Stimulated activated memory B cell treated with anti-CD40 and anti-IgM and Interleukin-4, amounts not matched to agents 10 μg/mL and 1 μg/mL and 100 μg/mL, for 72 hours (primary cell): ENCODE measurements at regions not wholly inside any gene's neighbourhood (a gene's known extent, or its start where the extent isn't known, plus 50 kb on each side); places are given as distances from the start of the nearest gene placed in this dataset.

Source experiments
- ATAC-seq: fragments of 150-1000 bp; cut with Tn5 transposase; 2 replicates; pipeline ENCODE4 v1.10.0; 2021
- H3K27ac Mint-ChIP-seq: one replicate; pipeline ENCODE4 v1.8.0; 2022; ENCODE audit warnings: mild to moderate bottlenecking, mixed read lengths
- H3K27me3 Mint-ChIP-seq: one replicate; pipeline ENCODE4 v1.8.0; 2022; ENCODE audit warnings: mixed read lengths
- H3K36me3 Mint-ChIP-seq: one replicate; pipeline ENCODE4 v1.8.0; 2022; ENCODE audit warnings: mixed read lengths
- H3K4me1 Mint-ChIP-seq: one replicate; pipeline ENCODE4 v1.8.0; 2022; ENCODE audit warnings: mixed read lengths
- H3K4me3 Mint-ChIP-seq: one replicate; pipeline ENCODE4 v1.8.0; 2022; ENCODE audit warnings: mild to moderate bottlenecking, moderate library complexity, mixed read lengths
- H3K9me3 Mint-ChIP-seq: one replicate; pipeline ENCODE4 v1.8.0; 2022; ENCODE audit warnings: mixed read lengths

DNA sequence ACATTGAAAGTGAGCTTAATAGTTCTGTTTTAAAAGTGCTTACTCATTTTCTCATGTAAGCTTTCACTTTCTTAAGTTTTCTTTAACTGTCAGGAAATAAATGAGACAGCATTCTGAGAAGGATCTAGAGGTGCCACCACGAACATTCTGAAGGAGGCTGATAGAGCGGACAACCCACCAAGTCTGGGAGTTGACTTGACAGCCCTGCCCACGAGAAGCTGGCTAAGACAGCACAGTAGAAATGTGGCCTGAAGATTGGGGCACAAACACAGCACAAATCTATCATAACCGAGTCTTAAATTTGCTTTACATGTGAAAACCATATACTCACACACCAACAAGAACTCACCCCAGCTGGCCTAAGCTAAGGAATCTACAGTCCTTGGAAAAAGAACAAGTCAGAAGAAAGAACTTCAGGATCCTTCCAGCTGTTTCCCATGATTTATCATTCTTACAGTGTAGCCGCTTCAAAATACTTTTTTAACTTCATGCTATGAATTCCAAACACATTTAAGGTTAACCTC, 144.2 kb upstream of the TNFAIP3 start:
- Mint-ChIP-seq H3K4me1 (peaks cover 5% of the 10 kb centered on the region), H3K27me3 (peaks cover 7% of the 10 kb centered on the region), H3K4me3 (peak overlapping the region; percentile 29)

DNA sequence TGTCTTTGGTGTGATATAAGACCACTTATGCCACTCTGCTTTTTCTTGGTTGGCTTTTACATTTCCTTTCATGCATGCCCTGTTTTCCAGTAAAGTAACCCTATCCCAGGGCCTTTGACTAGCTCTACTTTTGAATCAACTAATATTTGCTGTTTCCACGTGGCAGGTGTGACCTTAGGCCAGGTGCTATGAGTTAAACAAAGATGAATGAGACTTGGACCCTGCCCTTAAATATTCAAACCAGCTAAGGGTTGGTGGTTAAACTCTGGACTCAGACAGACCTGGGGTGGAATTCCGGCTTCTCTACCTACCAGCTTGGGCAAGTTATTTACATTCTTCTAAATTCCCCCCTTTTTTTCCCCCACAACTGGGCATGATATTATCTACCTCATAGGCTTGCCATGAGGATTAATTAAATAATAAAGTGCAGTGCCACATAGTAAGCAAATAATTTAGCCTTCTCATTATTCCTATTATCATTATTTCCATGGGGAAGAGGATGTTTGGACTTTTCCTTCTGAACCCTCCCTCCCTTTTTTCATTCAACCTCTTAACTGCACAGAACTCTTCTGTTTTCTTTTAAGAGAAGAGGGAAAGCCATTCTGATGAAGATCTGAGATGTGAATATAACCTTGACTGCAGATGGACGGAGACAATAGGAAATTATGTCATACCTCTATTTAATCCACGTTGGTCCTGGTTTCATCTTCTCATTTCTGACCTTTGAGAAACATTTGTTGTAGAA, 143.6 kb upstream of the TNFAIP3 start:
- no peaks in the 10 kb centered on the region for H3K36me3 Mint-ChIP-seq
- peaks cover 11% of the 10 kb centered on the region for H3K27me3 Mint-ChIP-seq
- no peak overlapping the region for H3K4me3 Mint-ChIP-seq
- no peaks in the 10 kb centered on the region for H3K9me3 Mint-ChIP-seq
- ATAC-seq, result no peak
- H3K27ac Mint-ChIP-seq, result no peak overlapping the region
- H3K4me1 Mint-ChIP-seq, result peaks cover 5% of the 10 kb centered on the region

More for the DNA sequence above, 144.2 kb upstream of the TNFAIP3 start:
- Mint-ChIP-seq H3K9me3 (no peaks in the 10 kb centered on the region), H3K27ac (no peak overlapping the region), H3K36me3 (no peaks in the 10 kb centered on the region)
- no peak for ATAC-seq

DNA sequence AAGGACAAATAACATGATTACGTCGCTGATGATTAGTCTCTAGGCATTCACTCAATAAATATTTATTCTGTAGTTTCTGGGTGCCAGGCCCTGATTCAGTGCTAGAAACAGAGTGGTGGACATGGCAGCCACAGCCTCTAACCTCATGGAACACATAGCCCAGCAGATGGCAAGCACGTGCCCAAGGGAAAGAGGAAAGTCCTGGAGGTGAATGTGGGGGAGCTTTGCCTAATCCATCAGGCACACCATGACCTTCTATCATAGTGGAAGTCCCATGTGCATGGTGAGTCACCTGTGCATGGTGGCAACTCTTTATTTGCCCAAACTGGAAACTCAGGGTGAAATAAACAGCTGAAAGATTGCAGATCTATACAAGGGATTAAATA, 143.0 kb upstream of the TNFAIP3 start:
- Mint-ChIP-seq H3K4me3 (no peak overlapping the region), H3K36me3 (no peaks in the 10 kb centered on the region), H3K9me3 (no peaks in the 10 kb centered on the region), H3K4me1 (peaks cover 5% of the 10 kb centered on the region), H3K27me3 (peaks cover 11% of the 10 kb centered on the region), H3K27ac (no peak overlapping the region)
- no peak for ATAC-seq

DNA sequence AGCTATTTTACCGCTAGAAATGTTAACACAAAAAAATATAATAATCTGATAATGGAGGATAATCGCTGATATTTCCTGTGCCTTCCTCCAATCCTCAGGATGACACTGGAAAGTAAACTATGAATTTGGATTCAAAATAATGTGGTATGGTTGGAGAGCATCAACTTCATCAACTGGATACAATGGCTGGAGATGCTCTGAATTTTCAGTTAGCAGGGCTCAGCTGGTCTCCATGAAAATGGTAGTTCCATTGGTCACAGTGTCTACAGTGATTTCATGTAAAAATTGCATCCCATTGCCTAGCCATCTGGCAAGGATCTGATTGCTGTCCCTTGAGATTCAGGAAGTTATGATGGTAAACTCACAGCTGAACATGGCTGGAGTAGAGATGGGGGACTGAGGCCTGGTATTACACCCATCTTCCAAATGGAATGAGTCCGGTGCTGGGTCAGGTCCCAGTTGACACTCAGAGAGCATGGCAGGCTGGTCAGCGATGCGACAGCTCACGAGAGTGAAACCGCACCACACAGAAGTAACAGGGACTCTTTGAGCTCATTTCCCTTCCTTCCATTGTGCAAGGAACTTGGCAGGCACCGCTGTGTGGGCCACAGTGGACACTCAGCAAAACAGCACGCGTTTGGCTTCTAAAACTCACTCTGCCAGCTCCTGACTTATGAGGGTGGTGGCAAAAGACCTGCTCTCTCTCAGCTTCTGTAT, 142.4 kb upstream of the TNFAIP3 start:
- H3K4me3 Mint-ChIP-seq, result no peak overlapping the region
- no peaks in the 10 kb centered on the region for H3K36me3 Mint-ChIP-seq
- no peak overlapping the region for H3K27ac Mint-ChIP-seq
- peaks cover 11% of the 10 kb centered on the region for H3K27me3 Mint-ChIP-seq
- peaks cover 5% of the 10 kb centered on the region for H3K4me1 Mint-ChIP-seq
- no peaks in the 10 kb centered on the region for H3K9me3 Mint-ChIP-seq
- ATAC-seq, result no peak

DNA sequence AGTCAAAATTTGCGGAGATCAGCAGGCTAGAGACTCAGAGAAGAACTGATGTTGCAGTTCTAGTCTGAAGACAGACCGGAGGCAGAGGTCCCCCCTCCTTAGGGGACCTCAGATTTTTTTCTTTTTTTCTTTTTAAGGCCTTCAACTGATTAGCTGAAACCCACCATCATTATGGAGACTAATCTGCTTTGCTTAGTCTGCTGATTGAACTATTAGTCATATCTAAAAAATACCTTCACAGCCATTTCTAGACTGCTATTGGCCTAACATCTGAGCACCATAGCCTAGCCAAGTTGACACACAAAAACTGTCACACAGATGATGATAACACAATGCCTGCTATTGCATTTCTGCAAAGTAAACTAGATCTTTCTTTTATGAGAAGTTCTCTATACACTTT, 141.1 kb upstream of the TNFAIP3 start:
- Mint-ChIP-seq H3K36me3 (no peaks in the 10 kb centered on the region), H3K4me3 (no peak overlapping the region), H3K9me3 (no peaks in the 10 kb centered on the region), H3K4me1 (peaks cover 5% of the 10 kb centered on the region), H3K27ac (no peak overlapping the region), H3K27me3 (peaks cover 11% of the 10 kb centered on the region)
- ATAC-seq, result no peak

DNA sequence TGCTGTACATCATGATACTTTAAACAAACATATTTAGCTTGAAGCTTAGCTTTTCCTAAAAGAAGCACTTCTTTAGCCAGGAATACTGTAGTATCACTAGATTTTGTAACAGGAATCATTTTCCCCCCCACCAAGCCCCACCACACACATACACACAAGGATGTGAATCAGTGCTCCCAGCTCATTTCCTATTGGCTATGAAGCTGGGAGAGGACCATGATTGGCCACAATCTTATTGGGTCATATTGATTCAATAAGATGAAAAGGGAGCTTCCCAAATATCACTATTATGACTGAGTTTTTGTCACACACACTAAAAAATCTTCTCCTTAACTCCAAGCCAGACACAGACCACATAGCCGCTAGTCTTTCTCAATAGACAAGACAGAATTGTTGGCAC, 140.5 kb upstream of the TNFAIP3 start:
- H3K4me1 Mint-ChIP-seq, result peaks cover 5% of the 10 kb centered on the region
- H3K27me3 Mint-ChIP-seq, result peaks cover 11% of the 10 kb centered on the region
- no peaks in the 10 kb centered on the region for H3K9me3 Mint-ChIP-seq
- H3K27ac Mint-ChIP-seq, result no peak overlapping the region
- no peaks in the 10 kb centered on the region for H3K36me3 Mint-ChIP-seq
- H3K4me3 Mint-ChIP-seq, result no peak overlapping the region
- no peak for ATAC-seq

DNA sequence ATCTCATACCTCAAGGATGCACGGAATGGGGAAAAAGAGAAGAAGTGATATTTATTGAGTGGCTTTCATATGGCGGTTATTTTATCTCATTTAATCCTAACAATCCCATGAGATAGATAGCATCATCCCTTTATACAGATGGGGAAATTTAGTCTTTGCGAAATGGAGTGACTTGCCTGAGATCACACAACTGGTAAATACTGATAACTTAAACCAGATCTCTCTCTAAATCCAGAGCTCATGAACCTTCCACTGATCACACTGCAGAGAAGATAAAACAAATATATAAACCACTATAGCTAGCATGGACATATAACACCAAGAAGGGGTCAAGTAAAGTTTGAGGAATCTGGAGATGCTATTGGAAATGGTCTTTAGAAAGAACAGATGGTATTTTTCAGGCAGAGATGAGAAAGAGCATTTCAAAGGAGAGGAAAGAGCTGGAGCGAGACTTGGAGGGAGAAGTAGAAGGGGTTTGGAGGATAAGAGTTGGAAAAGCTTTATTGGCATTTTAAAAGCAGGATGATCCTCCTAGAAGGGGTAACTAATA, 139.8 kb upstream of the TNFAIP3 start:
- Mint-ChIP-seq H3K4me3 (no peak overlapping the region), H3K27me3 (peaks cover 11% of the 10 kb centered on the region), H3K36me3 (no peaks in the 10 kb centered on the region), H3K9me3 (no peaks in the 10 kb centered on the region), H3K4me1 (peaks cover 5% of the 10 kb centered on the region), H3K27ac (no peak overlapping the region)
- no peak for ATAC-seq

DNA sequence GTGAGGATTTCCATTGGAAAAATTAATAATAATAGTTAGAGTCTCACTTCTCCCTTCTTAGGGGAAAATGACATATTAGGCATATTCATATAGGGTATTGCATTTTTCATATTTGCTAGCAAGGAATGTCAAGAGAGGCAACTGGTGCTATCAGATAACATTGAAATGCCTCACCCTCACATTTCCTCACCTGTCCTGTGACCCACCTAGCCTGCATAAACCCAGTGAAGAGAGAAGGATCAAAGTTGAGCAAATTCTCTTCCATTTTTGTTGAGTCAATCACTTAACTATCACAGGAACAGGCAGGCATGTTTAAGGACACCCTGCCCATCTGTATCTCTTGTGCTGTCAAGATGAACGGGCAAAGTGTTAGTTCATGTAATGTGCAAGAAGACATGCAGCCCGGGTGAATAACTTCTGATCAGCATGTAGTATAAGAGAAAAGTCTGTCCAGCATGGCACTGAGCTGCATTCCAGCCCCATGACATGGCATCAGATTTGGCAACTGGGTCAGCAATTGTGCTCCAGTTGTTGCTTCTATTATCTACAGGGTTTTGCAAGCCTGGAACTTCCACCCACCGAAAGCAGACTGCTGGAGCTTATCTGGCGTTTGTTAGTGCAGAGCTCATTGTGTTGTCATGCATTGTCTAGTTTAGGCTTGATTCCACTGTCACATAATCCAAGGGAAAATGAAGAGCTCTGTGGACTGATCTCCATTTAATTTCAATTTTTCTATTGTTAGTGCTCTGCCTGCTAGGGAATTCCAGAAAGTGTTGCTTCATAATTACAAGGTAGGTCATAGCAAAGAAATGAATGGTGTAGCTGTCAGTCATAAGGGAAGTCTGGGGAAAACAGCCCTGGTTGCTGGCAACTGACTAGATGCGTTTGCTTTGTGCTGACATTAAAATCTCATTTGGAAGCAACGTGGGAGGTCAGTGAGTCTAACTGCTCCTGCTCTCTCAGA, 138.4 kb upstream of the TNFAIP3 start:
- no peak overlapping the region for H3K4me3 Mint-ChIP-seq
- peaks cover 11% of the 10 kb centered on the region for H3K27me3 Mint-ChIP-seq
- no peak for ATAC-seq
- no peaks in the 10 kb centered on the region for H3K36me3 Mint-ChIP-seq
- no peaks in the 10 kb centered on the region for H3K9me3 Mint-ChIP-seq
- no peak overlapping the region for H3K27ac Mint-ChIP-seq
- no peaks in the 10 kb centered on the region for H3K4me1 Mint-ChIP-seq

DNA sequence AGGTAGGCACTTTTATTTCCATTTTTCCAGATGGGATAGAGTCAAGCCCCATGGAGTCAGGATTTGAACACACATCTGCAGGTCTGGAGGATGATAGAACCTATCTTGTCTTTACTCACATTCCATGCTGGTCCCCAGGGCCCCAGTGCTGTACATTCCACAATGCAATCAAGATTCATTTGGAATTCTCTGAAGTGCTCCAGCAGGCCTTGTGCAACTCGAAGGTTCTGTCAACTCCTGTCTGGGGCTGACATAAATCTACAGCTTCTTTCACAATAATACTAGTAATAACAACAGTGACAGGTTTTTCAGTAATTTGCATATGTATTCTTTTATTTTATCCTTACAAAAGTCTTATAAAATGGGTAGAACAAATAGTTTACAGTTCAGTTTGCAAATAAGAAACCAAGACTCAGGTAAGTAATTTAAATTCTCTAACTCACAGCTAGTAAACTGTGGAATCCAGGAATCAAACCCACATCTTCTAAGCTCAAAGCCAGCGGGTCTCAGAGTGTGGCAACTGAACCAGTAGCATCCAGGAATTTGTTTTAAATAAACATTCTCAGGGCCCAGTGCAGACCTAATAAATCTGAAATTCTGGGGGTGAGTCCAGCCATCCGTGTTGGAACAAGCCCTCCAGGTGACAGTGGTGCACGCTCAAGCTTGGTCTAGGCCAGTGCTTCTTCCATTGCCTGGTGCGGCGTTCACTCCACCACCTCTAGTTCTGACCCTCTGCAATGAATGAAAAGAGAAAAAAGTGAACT, 137.0 kb upstream of the TNFAIP3 start:
- H3K27me3 Mint-ChIP-seq, result peaks cover 11% of the 10 kb centered on the region
- no peak overlapping the region for H3K4me3 Mint-ChIP-seq
- ATAC-seq, result no peak
- H3K4me1 Mint-ChIP-seq, result no peaks in the 10 kb centered on the region
- H3K9me3 Mint-ChIP-seq, result no peaks in the 10 kb centered on the region
- H3K36me3 Mint-ChIP-seq, result no peaks in the 10 kb centered on the region
- H3K27ac Mint-ChIP-seq, result no peak overlapping the region

DNA sequence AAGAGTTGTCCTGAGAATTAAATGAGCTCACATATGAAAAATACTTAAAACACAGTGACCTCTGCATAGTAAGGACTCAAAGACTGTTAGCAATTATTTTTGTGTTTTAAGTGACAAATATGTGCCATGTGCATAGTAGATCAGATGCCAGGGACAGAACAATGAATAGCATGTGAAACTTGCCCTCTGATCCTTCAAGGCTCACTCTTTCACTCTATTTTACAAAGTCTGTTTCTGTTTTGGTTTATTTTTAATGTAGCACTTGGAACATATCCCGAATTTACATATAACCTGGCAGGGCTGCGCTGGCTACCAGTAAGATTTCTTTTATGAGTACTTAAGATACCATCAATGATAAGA, 135.5 kb upstream of the TNFAIP3 start:
- Mint-ChIP-seq H3K27ac (no peak overlapping the region), H3K4me1 (no peaks in the 10 kb centered on the region), H3K27me3 (peaks cover 11% of the 10 kb centered on the region), H3K36me3 (no peaks in the 10 kb centered on the region), H3K4me3 (no peak overlapping the region), H3K9me3 (no peaks in the 10 kb centered on the region)
- ATAC-seq, result no peak

DNA sequence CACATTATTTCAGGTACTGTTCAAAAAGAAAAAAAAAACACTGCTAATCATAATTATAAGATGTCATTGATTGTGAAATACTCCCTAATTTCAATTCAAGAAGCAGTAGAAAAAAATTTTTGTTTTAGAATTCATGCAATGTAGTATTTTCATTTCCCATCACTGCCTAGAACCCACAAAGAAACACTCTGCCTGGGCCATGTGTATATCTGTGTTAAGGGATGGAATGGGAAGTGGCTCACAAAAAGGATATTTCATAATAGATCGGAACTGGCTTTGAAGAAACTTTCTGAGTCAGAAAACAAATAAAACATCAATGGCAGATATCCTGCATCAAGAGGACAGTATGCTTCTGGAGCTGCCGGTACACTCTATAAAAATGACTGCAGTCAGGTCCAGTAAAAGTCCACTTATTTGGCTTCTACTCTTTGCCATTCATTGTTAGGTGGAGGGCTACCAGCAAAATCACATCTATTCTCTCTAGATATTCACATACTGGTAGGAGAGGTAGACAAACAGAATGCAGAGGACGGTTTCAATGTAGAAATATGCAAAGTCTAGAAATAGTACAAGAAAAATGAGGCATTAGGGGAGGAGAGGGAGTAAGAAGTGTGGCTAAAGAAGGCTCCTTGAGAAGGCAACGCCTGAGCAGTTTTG, 135.0 kb upstream of the TNFAIP3 start:
- no peaks in the 10 kb centered on the region for H3K9me3 Mint-ChIP-seq
- H3K36me3 Mint-ChIP-seq, result no peaks in the 10 kb centered on the region
- ATAC-seq, result no peak
- H3K4me3 Mint-ChIP-seq, result no peak overlapping the region
- peaks cover 11% of the 10 kb centered on the region for H3K27me3 Mint-ChIP-seq
- H3K27ac Mint-ChIP-seq, result no peak overlapping the region
- H3K4me1 Mint-ChIP-seq, result no peaks in the 10 kb centered on the region

DNA sequence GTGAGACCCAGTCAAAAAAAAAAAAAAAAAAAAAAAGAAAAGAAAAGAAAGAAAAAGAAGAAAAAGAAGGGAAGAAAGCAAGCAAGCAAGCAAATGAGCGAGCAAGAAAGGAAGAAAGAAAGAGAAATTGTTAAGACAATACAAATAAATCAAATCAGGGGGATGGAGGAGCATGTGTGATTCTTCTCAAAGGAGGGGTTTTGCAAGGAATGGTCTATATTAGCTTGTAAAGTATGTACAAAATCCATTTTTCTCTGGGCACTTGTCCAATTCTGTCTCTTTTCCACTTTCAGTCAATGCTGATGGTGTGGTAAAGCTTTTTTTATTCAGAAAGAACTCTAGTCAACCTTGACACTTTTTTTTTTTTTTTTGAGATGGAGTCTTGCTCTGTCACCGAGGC, 133.7 kb upstream of the TNFAIP3 start:
- H3K27me3 Mint-ChIP-seq, result no peaks in the 10 kb centered on the region
- H3K27ac Mint-ChIP-seq, result no peak overlapping the region
- no peak for ATAC-seq
- H3K9me3 Mint-ChIP-seq, result no peaks in the 10 kb centered on the region
- H3K36me3 Mint-ChIP-seq, result no peaks in the 10 kb centered on the region
- no peaks in the 10 kb centered on the region for H3K4me1 Mint-ChIP-seq
- H3K4me3 Mint-ChIP-seq, result no peak overlapping the region

DNA sequence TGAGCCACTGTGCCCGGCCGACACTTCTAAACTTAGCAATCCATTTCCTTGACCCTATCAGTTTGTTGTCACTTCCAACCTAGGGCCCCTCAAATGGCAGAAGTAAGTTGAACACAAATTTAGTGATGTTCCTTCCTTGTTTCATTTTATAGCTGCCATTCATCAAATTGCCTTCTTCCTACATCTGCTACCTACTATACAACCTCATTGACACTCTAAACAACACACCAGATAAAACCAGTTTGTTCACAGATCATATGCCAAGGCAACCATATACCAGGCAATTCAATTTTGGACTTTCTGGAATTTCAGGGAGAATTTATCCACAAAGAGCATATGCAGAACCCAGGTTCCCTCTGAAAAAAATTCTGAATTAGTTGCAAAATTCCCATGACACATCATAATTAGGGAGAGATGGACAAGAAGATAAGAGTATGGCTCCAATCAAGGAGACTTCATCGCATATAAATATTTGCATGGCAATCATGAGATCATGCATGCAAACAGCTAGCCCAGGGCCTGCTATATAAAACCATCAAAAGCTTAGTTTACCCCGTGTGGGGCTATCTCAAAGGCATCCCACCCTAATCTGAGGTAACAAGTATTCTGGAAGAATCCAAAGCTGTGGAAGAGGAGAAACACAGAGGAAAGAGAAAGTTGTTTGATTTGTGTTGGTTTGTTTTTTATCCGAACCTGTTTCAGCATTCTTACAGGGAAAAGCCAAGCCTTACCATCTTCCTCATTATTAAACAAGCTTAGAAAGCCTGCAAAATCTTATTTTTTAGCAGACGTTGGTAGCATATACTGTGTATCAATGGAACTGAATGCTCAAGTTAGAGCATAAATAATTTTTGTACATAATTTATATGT, 132.8 kb upstream of the TNFAIP3 start:
- no peaks in the 10 kb centered on the region for H3K9me3 Mint-ChIP-seq
- H3K27ac Mint-ChIP-seq, result no peak overlapping the region
- no peak for ATAC-seq
- no peaks in the 10 kb centered on the region for H3K4me1 Mint-ChIP-seq
- H3K36me3 Mint-ChIP-seq, result no peaks in the 10 kb centered on the region
- no peaks in the 10 kb centered on the region for H3K27me3 Mint-ChIP-seq
- no peak overlapping the region for H3K4me3 Mint-ChIP-seq
